ENCODE measurements at regions not wholly inside any gene's neighbourhood (a gene's known extent, or its start where the extent isn't known, plus 50 kb on each side); places are given as distances from the start of the nearest gene placed in this dataset.

GRCh38 chr5:13574574-13574973 lies 369.9 kb downstream of the DNAH5 start:
- TF ChIP-seq CTCF (conservative IDR thresholded peaks at IDR 0.05; ENCODE audit: low read depth in 2 of 2) (no peak), CREB1 (CRISPR knock-in tag; IDR thresholded peaks at IDR 0.05; ENCODE audit: low read depth) (no peak), POLR2AphosphoS5 (IDR thresholded peaks at IDR 0.05; ENCODE audit: low read depth) (no peak), EZH2 (IDR thresholded peaks at IDR 0.05; ENCODE audit: low read depth, unreplicated experiment) (no peak), NANOG (IDR thresholded peaks at IDR 0.05; ENCODE audit: borderline replicate concordance) (no peak), JUNB (IDR thresholded peaks at IDR 0.05; ENCODE audit: unreplicated experiment) (no peak), REST (IDR thresholded peaks at IDR 0.05; ENCODE audit: unreplicated experiment) (no peak)

Data from GM23338 (cell line).